ENCODE measurements at regions not wholly inside any gene's neighbourhood (a gene's known extent, or its start where the extent isn't known, plus 50 kb on each side); places are given as distances from the start of the nearest gene placed in this dataset.

DNA sequence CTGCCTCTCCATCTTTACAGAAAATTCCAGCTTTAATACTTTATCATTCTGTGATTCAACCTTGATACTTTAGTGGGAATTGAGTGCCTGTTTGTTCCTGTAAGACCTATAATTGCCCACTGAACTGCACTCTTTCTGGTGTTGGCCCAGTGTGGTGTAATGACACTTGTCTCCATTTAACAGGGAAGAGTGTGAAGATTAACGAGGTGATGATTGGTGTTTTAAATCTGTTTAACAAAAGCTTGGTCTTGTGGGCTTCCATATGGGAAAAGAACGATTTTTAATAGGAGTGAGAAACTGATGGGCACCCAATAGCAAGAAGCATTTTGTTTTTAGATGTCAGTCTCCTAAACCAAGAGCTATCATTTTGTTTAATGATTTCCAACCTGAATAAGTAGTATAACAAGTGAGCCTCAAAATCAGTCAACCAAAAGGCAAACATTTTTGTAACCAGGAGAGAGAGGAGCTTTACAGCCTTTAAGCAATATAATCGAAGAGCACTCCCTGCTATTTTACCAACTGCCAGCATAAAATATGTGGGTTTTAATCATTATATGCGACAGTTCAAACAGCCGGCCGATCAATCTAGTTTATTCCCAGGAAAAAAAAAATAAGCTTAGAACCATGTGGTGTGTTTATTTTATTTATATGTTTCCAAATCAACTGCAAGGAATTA is 50.2 kb downstream of the SUPT20HL1 start:
- DNase-seq, result peak; percentile 90

DNA sequence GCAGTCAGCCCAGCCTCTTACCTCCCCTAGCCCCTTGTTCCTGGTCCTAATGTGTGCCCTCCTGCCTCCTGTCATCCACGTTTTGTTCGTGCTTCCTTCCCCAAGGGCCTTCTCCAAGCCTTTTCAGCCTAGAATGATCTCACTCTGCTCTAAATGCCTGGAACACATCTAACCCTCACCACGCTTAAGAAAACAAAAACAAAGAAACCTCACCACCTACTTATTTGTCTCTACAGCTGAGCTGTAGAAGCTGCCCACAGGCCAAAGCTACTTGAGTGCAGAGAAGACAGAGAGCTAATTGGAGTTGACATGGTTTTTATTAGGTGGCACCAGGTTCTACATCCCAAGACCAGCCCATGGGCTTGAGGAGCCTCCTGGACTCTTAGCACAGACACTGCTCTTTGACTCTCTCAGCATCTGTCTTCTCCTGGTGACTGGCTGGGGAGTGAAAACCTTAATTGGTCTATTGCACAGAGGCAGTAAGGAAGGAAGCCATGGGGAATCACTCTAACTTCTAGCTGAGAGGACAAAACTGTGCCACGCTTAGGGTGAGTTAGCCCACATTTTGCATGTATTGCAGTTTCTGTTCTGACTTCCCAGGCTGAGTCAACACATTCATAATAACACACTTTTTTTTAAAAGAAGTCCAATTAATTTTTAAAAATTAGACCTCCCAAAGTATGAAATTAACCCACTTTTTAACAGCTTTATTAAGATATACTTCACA is 52.3 kb upstream of the PDK3 start:
- no peak for DNase-seq
